ENCODE measurements at regions not wholly inside any gene's neighbourhood (a gene's known extent, or its start where the extent isn't known, plus 50 kb on each side); places are given as distances from the start of the nearest gene placed in this dataset.
A peak's percentile ranks its signal among the peaks of the same experiment; 100 is the strongest.

GRCh38 chr5:114223866-114224265, 138.0 kb upstream of the KCNN2 start:
- TF ChIP-seq, protein P1, sequence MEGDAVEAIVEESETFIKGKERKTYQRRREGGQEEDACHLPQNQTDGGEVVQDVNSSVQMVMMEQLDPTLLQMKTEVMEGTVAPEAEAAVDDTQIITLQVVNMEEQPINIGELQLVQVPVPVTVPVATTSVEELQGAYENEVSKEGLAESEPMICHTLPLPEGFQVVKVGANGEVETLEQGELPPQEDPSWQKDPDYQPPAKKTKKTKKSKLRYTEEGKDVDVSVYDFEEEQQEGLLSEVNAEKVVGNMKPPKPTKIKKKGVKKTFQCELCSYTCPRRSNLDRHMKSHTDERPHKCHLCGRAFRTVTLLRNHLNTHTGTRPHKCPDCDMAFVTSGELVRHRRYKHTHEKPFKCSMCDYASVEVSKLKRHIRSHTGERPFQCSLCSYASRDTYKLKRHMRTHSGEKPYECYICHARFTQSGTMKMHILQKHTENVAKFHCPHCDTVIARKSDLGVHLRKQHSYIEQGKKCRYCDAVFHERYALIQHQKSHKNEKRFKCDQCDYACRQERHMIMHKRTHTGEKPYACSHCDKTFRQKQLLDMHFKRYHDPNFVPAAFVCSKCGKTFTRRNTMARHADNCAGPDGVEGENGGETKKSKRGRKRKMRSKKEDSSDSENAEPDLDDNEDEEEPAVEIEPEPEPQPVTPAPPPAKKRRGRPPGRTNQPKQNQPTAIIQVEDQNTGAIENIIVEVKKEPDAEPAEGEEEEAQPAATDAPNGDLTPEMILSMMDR (IDR thresholded peaks at IDR 0.05) = peak in 2 of 7 experiments; percentile 31 to 32
- no peak for TF ChIP-seq EP300 (IDR thresholded peaks at IDR 0.05)
- TF ChIP-seq POLR2A (IDR thresholded peaks at IDR 0.05) = no peak
